ENCODE measurements at regions not wholly inside any gene's neighbourhood (a gene's known extent, or its start where the extent isn't known, plus 50 kb on each side); places are given as distances from the start of the nearest gene placed in this dataset.

- TF ChIP-seq, protein P1, sequence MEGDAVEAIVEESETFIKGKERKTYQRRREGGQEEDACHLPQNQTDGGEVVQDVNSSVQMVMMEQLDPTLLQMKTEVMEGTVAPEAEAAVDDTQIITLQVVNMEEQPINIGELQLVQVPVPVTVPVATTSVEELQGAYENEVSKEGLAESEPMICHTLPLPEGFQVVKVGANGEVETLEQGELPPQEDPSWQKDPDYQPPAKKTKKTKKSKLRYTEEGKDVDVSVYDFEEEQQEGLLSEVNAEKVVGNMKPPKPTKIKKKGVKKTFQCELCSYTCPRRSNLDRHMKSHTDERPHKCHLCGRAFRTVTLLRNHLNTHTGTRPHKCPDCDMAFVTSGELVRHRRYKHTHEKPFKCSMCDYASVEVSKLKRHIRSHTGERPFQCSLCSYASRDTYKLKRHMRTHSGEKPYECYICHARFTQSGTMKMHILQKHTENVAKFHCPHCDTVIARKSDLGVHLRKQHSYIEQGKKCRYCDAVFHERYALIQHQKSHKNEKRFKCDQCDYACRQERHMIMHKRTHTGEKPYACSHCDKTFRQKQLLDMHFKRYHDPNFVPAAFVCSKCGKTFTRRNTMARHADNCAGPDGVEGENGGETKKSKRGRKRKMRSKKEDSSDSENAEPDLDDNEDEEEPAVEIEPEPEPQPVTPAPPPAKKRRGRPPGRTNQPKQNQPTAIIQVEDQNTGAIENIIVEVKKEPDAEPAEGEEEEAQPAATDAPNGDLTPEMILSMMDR (IDR thresholded peaks at IDR 0.05), result no peak
- TF ChIP-seq POLR2A (IDR thresholded peaks at IDR 0.05), result no peak
Observed at GRCh38 chr1:14049965-14050364, 350.0 kb downstream of the PRDM2 start.
